K562 (cell line): ENCODE measurements at regions not wholly inside any gene's neighbourhood (a gene's known extent, or its start where the extent isn't known, plus 50 kb on each side); places are given as distances from the start of the nearest gene placed in this dataset.

Source experiments
- ARID1B ChIP-seq: fragments of 450-650 bp; IDR thresholded peaks from 2 replicates; pipeline ENCODE4 v1.6.1; 2016; ENCODE audit warnings: antibody characterized with exemption, mild to moderate bottlenecking, inconsistent platforms
- CHCHD3 ChIP-seq: fragments of 250-450 bp; sonication (Bioruptor Pico); IDR thresholded peaks from 2 replicates; pipeline ENCODE4 v2.1.2; 2022; ENCODE audit warnings: mild to moderate bottlenecking
- CREM ChIP-seq: IDR thresholded peaks from 2 replicates; pipeline ENCODE4 v1.6.1; 2014; ENCODE audit warnings: antibody characterized with exemption, low read depth
- GABPA ChIP-seq: fragments of 200-800 bp; sonication (Bioruptor generic); conservative IDR thresholded peaks from 2 replicates; pipeline ENCODE4 v1.6.1; 2016; ENCODE audit warnings: low read depth, missing genetic modification characterization, missing compliant biosample characterization
- KLF16 ChIP-seq: IDR thresholded peaks from 2 replicates; pipeline ENCODE4 v1.6.1; 2016; ENCODE audit warnings: antibody characterized with exemption
- MAFG ChIP-seq: fragments of 450-650 bp; conservative IDR thresholded peaks from 2 replicates; pipeline ENCODE4 v1.6.1; 2016; ENCODE audit warnings: missing genetic modification characterization, missing compliant biosample characterization
- MTA2 ChIP-seq: fragments of 450-650 bp; IDR thresholded peaks from 2 replicates; pipeline ENCODE4 v1.6.1; 2016; ENCODE audit warnings: low read depth
- MYC ChIP-seq, 2 experiments: fragments of 250-450 bp in 1 of 2; sonication (Bioruptor Pico) in 1 of 2; IDR thresholded peaks; 2 replicates each; pipeline versions ENCODE4 v1.5.1 to v1.6.1; 2012 to 2021; ENCODE audit warnings: low read depth in 2 of 2, borderline replicate concordance in 1 of 2, improper control_type of control experiment in 1 of 2, low read length in 1 of 2, mild to moderate bottlenecking in 1 of 2, moderate library complexity in 1 of 2
- PHF8 ChIP-seq: fragments of 200-600 bp; sonication (generic); IDR thresholded peaks from 2 replicates; pipeline ENCODE4 v1.6.1; 2012; ENCODE audit warnings: mixed run types, mild to moderate bottlenecking, inconsistent platforms, low read length, moderate library complexity, borderline replicate concordance
- POLR2A ChIP-seq: fragments of 450-650 bp; conservative IDR thresholded peaks from 2 replicates; pipeline ENCODE4 v1.6.1; 2016
- TF ChIP-seq, protein P1 (sequence below): sonication (generic); formaldehyde crosslinking; IDR thresholded peaks from 2 replicates; pipeline ENCODE4 v1.8.1; 2023; ENCODE audit warnings: mild to moderate bottlenecking, missing genetic modification reagents, moderate library complexity

DNA sequence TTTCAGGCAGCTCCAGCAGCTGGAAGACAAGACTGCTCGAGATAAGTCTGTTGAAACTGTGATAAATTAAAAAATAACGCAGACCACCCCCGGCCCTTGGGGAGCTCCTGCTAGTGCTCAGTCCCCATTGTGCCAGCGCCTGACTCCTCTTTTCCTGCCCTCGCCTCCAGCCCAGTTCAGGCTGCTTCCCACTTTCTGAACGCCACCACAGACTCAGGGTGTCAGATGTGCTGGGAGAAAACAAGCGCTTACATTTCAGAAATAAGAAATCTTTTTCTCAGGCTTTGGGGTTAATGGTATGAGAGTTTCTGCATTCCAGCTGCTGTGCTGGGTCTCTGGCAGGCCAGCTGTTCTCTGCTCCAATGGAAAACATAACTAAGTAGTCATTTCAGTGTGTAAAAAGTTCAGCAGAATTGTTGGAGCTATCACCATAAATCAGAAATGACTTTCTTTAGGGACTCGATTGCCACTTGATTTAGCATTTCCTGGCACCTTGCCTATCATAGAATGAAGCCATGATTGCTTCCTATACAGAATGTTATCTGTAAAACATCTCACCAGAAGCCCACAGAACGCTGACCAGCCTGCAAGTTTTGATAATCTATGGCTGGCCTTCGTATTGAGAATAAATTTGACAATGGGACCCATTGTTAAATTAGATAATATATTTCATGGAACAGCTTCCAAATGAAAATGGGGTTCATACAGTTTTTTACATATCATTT is 257.0 kb upstream of the ZNF32 start:
- TF ChIP-seq MTA2 (no peak), KLF16 (no peak), GABPA (tag) (no peak), CREM (no peak), CHCHD3 (no peak), PHF8 (no peak), POLR2A (no peak), MYC (IDR thresholded peaks at IDR 0.05; ENCODE audit: low read depth, low read length) (no peak), MYC (CRISPR knock-in tag; IDR thresholded peaks at IDR 0.05; ENCODE audit: borderline replicate concordance, low read depth) (no peak), MAFG (tag) (no peak), ARID1B (no peak)
- TF ChIP-seq, protein P1, sequence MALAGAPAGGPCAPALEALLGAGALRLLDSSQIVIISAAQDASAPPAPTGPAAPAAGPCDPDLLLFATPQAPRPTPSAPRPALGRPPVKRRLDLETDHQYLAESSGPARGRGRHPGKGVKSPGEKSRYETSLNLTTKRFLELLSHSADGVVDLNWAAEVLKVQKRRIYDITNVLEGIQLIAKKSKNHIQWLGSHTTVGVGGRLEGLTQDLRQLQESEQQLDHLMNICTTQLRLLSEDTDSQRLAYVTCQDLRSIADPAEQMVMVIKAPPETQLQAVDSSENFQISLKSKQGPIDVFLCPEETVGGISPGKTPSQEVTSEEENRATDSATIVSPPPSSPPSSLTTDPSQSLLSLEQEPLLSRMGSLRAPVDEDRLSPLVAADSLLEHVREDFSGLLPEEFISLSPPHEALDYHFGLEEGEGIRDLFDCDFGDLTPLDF (CRISPR knock-in tag): no peak
